Panc1 (cell line): ENCODE measurements at regions not wholly inside any gene's neighbourhood (a gene's known extent, or its start where the extent isn't known, plus 50 kb on each side); places are given as distances from the start of the nearest gene placed in this dataset.

ENCODE experiments used
- ATAC-seq: fragments of 200-7000 bp; cut with Tn5 transposase; 2 replicates; pipeline ENCODE4 v1.9.1; 2020; ENCODE audit warnings: mild to moderate bottlenecking, moderate library complexity
- BruUV-seq: library from RNA; stranded (reverse); fragments of 400-500 nt; replicated peaks from 2 replicates; lab custom pipeline; 2021; lab: Mats Ljungman, UMichigan
- CTCF ChIA-PET: fragments of 300-600 bp; sonication (Branson Sonifier 250); formaldehyde crosslinking; loops from one replicate; lab custom pipeline; 2022; ENCODE audit warnings: antibody characterized with exemption; lab: Charles Lee
- POLR2A ChIA-PET: fragments of 300-600 bp; sonication (Branson Sonifier 250); formaldehyde crosslinking; loops from one replicate; lab custom pipeline; 2022; ENCODE audit warnings: antibody characterized with exemption; lab: Charles Lee
- DNase-seq: peaks from one replicate; pipeline ENCODE4 v3.0.0-alpha.2; 2010; ENCODE audit warnings: low read depth, low spot score
- H3K27ac ChIP-seq: 2 replicates; pipeline ENCODE4 v1.5.1; 2011; ENCODE audit warnings: mild to moderate bottlenecking, low read length, inconsistent platforms
- H3K27me3 ChIP-seq: fragments of 200-500 bp; sonication (Bioruptor generic); 2 replicates; pipeline ENCODE4 v1.6.0; 2014; ENCODE audit warnings: low read length, inconsistent platforms; ENCODE audit not compliant: control insufficient read depth, insufficient read depth
- H3K36me3 ChIP-seq: fragments of 200-500 bp; sonication (Bioruptor generic); 2 replicates; pipeline ENCODE4 v1.5.1; 2014; ENCODE audit warnings: inconsistent platforms, mild to moderate bottlenecking, low read length, moderate library complexity; ENCODE audit not compliant: control insufficient read depth, insufficient read depth
- H3K4me1 ChIP-seq: 2 replicates; pipeline ENCODE4 v1.5.1; 2011; ENCODE audit warnings: inconsistent platforms, mild to moderate bottlenecking, low read length, moderate library complexity; ENCODE audit not compliant: control insufficient read depth, insufficient read depth
- H3K4me3 ChIP-seq, 2 experiments: 2 replicates each; pipeline ENCODE4 v1.5.1; 2011 to 2012; ENCODE audit warnings: low read depth in 2 of 2, low read length in 2 of 2, mild to moderate bottlenecking in 2 of 2, inconsistent platforms in 1 of 2, moderate library complexity in 1 of 2
- H3K9me3 ChIP-seq: fragments of 200-500 bp; sonication (Bioruptor generic); 2 replicates; pipeline ENCODE4 v1.5.1; 2014; ENCODE audit warnings: low read depth, mild to moderate bottlenecking, inconsistent platforms, low read length, moderate library complexity; ENCODE audit not compliant: control insufficient read depth, insufficient read depth
- POLR2AphosphoS5 ChIP-seq: IDR thresholded peaks from 2 replicates; pipeline ENCODE4 v1.6.1; 2012; ENCODE audit warnings: mild to moderate bottlenecking, low read depth, low read length, moderate library complexity
- REST ChIP-seq, 2 experiments: IDR thresholded peaks; 2 replicates each; pipeline ENCODE4 v1.6.1; 2011 to 2012; ENCODE audit warnings: low read depth in 2 of 2, control low read depth in 1 of 2, low read length in 1 of 2, mild to moderate bottlenecking in 1 of 2, moderate library complexity in 1 of 2; ENCODE audit not compliant: insufficient read depth in 1 of 2
- SIN3A ChIP-seq: IDR thresholded peaks from 2 replicates; pipeline ENCODE4 v1.6.1; 2012; ENCODE audit warnings: low read depth, mild to moderate bottlenecking, low read length, moderate library complexity, borderline replicate concordance; ENCODE audit not compliant: insufficient read depth
- TCF7L2 ChIP-seq: IDR thresholded peaks from 2 replicates; pipeline ENCODE4 v1.6.1; 2011; ENCODE audit warnings: mild to moderate bottlenecking, low read depth, low read length, inconsistent platforms
- in situ Hi-C: cut with HindIII; loops from 2 replicates; pipeline ENCODE4 v1.10.0; 2016; ENCODE audit warnings: low sequenced_read_pairs, low pct_unique_long_range_greater_than_20kb
- intact Hi-C: fragments of 100-400 bp; cut with micrococcal nuclease; formaldehyde crosslinking; loops from one replicate; pipeline ENCODE4 v1.10.0; 2022; ENCODE audit not compliant: unreplicated experiment
- TF ChIP-seq, protein P1 (sequence below): fragments of 450-650 bp; IDR thresholded peaks from 2 replicates; pipeline ENCODE4 v1.5.1; 2017; ENCODE audit warnings: mild to moderate bottlenecking

DNA sequence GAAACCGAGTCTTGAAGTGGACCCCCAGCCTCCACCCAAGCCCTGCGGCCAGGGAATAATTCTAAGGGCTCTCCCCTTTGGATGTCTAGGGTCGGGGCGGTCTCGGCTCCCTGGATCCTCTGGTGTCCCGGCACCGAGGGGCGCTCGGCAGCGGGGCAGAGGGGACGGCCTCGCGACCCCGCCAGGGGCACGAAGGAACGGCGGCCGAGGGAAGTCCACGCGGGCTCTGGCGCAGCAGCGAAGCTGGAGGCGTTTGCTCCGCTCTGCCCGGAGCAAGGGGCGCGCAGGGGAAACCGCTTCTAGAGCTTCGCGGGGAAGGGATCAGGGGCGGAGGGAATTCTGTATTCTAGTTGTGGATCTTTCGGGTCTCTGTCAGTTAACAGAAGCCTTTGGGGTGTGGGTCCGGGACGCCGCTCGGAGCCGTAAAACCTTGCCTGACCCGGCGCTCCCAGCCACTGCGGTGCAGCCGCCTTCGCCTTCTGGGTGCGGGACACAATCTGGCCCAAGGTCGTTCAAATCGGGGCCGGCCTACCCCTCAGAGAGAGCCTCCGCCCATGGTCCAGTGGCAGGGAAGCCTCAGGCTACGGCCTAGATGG, 118.2 kb downstream of the KCNRG start:
- ChIA-PET POLR2A (no interaction called here), CTCF (no interaction called here)
- Histone ChIP-seq H3K9me3 (no peaks in the 10 kb centered on the region), H3K4me1 (no peaks in the 10 kb centered on the region), H3K36me3 (no peaks in the 10 kb centered on the region), H3K4me3 (no peak overlapping the region), H3K27ac (no peak overlapping the region; the same call in 1 of the 2 replicates), H3K27me3 (no peaks in the 10 kb centered on the region)
- in situ Hi-C loops, result no loop called here
- ATAC-seq (no peak), DNase-seq (no peak)
- TF ChIP-seq SIN3A (no peak), REST (IDR thresholded peaks at IDR 0.05; ENCODE audit: insufficient read depth in 1 of 2, low read depth in 2 of 2, low read length in 1 of 2) (no peak), TCF7L2 (no peak), POLR2AphosphoS5 (no peak)
- TF ChIP-seq, protein P1, sequence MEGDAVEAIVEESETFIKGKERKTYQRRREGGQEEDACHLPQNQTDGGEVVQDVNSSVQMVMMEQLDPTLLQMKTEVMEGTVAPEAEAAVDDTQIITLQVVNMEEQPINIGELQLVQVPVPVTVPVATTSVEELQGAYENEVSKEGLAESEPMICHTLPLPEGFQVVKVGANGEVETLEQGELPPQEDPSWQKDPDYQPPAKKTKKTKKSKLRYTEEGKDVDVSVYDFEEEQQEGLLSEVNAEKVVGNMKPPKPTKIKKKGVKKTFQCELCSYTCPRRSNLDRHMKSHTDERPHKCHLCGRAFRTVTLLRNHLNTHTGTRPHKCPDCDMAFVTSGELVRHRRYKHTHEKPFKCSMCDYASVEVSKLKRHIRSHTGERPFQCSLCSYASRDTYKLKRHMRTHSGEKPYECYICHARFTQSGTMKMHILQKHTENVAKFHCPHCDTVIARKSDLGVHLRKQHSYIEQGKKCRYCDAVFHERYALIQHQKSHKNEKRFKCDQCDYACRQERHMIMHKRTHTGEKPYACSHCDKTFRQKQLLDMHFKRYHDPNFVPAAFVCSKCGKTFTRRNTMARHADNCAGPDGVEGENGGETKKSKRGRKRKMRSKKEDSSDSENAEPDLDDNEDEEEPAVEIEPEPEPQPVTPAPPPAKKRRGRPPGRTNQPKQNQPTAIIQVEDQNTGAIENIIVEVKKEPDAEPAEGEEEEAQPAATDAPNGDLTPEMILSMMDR, result no peak
- no TSS peak for BruUV-seq
- intact Hi-C loops, result no loop called here

- no peaks in the 10 kb centered on the region for H3K9me3 ChIP-seq
- no TSS peak for BruUV-seq
- ATAC-seq, result no peak
- H3K4me1 ChIP-seq, result peaks cover 11% of the 10 kb centered on the region
- H3K36me3 ChIP-seq, result no peaks in the 10 kb centered on the region
- peak overlapping the region; percentile 29; the same call in 1 of the 2 replicates for H3K27ac ChIP-seq
- in situ Hi-C loops (no loop called here), intact Hi-C loops (no loop called here)
- no peak overlapping the region for H3K4me3 ChIP-seq
- DNase-seq, result no peak
- ChIA-PET CTCF (interaction anchor here (0.7 kb wide), 1 partner anchor 109 kb away, joined by 3 read pairs; no protein-coding TSS in a partner anchor), POLR2A (no interaction called here)
- H3K27me3 ChIP-seq, result no peaks in the 10 kb centered on the region
- TF ChIP-seq SIN3A (no peak), TCF7L2 (no peak), POLR2AphosphoS5 (no peak), REST (IDR thresholded peaks at IDR 0.05; ENCODE audit: insufficient read depth in 1 of 2, low read depth in 2 of 2, low read length in 1 of 2) (no peak)
- TF ChIP-seq, protein P1, result no peak
Observed at GRCh38 chr13:50136226-50136625, 121.0 kb downstream of the KCNRG start.
